CD14-positive monocyte (primary cell): ENCODE measurements at regions not wholly inside any gene's neighbourhood (a gene's known extent, or its start where the extent isn't known, plus 50 kb on each side); places are given as distances from the start of the nearest gene placed in this dataset.

Source experiments
- DNase-seq, 3 donors: peaks; one replicate each; pipeline ENCODE4 v3.0.0-alpha.2; 2011 to 2022
- H2AFZ ChIP-seq: 2 replicates; pipeline ENCODE4 v1.6.0; 2012; ENCODE audit warnings: mild to moderate bottlenecking, low read depth, low read length, inconsistent platforms; ENCODE audit not compliant: insufficient read depth, poor library complexity, severe bottlenecking
- H3K27ac ChIP-seq, 2 donors: 1 replicate in 1 of 2; 2 replicates in 1 of 2; pipeline ENCODE4 v1.5.1; 2012 to 2013; ENCODE audit warnings: low read length in 2 of 2, control low read depth in 1 of 2, inconsistent platforms in 1 of 2, low read depth in 1 of 2, mild to moderate bottlenecking in 1 of 2
- H3K27me3 ChIP-seq, 2 donors: one replicate each; pipeline versions ENCODE4 v1.6.0 to v1.6.1; 2011 to 2013; ENCODE audit warnings: low read length in 2 of 2; ENCODE audit not compliant: control insufficient read depth in 2 of 2, insufficient read depth in 2 of 2
- H3K36me3 ChIP-seq, 2 donors: replicated peaks in 1 of 2; 1 replicate in 1 of 2; 2 replicates in 1 of 2; pipeline versions ENCODE4 v1.5.1 to v1.6.1; 2012 to 2013; ENCODE audit warnings: low read length in 2 of 2, control low read depth in 1 of 2, inconsistent platforms in 1 of 2, mild to moderate bottlenecking in 1 of 2; ENCODE audit not compliant: insufficient read depth in 2 of 2, control insufficient read depth in 1 of 2
- H3K4me1 ChIP-seq, 2 donors: 1 replicate in 1 of 2; 2 replicates in 1 of 2; pipeline versions ENCODE4 v1.5.1 to v1.6.1; 2012 to 2013; ENCODE audit warnings: low read length in 2 of 2, control low read depth in 1 of 2, inconsistent platforms in 1 of 2, mild to moderate bottlenecking in 1 of 2, moderate library complexity in 1 of 2; ENCODE audit not compliant: insufficient read depth in 2 of 2, control insufficient read depth in 1 of 2
- H3K4me2 ChIP-seq: replicated peaks from 2 replicates; pipeline ENCODE3; 2012; ENCODE audit warnings: low read length, moderate library complexity, mild to moderate bottlenecking; ENCODE audit not compliant: poor library complexity, severe bottlenecking; ENCODE audit errors: extremely low read depth
- H3K4me3 ChIP-seq, 3 experiments: fragments of 200-600 bp in 1 of 3; sonication (generic) in 1 of 3; replicated peaks in 1 of 3; 1 replicate in 2 of 3; 2 replicates in 1 of 3; pipeline ENCODE4 v1.5.1; 2011 to 2013; ENCODE audit warnings: low read length in 3 of 3, mild to moderate bottlenecking in 3 of 3, control low read depth in 2 of 3, low read depth in 2 of 3, inconsistent platforms in 1 of 3, moderate library complexity in 1 of 3
- H3K79me2 ChIP-seq: 2 replicates; pipeline ENCODE4 v1.6.0; 2012; ENCODE audit warnings: mild to moderate bottlenecking, control low read depth, inconsistent platforms, low read length, moderate library complexity; ENCODE audit not compliant: insufficient read depth
- H3K9ac ChIP-seq: 2 replicates; pipeline ENCODE4 v1.6.0; 2017; ENCODE audit warnings: low read length, mild to moderate bottlenecking; ENCODE audit not compliant: insufficient read depth, poor library complexity, severe bottlenecking
- H3K9me3 ChIP-seq, 2 donors: replicated peaks in 1 of 2; 1 replicate in 1 of 2; 2 replicates in 1 of 2; pipeline versions ENCODE4 v1.5.1 to v1.6.1; 2012 to 2013; ENCODE audit warnings: low read length in 2 of 2, control low read depth in 1 of 2; ENCODE audit not compliant: control insufficient read depth in 1 of 2, insufficient read depth in 1 of 2
- H4K20me1 ChIP-seq: 2 replicates; pipeline ENCODE4 v1.6.0; 2012; ENCODE audit warnings: mild to moderate bottlenecking, low read length, control low read depth, moderate library complexity; ENCODE audit not compliant: insufficient read depth
- H3K27ac Mint-ChIP-seq, 7 donors: one replicate each; pipeline ENCODE4 v1.8.0; 2020; ENCODE audit warnings: mild to moderate bottlenecking in 7 of 7, mixed read lengths in 7 of 7, moderate library complexity in 6 of 7, inconsistent platforms in 2 of 7
- H3K27me3 Mint-ChIP-seq, 3 donors: one replicate each; pipeline ENCODE4 v1.8.0; 2021 to 2022; ENCODE audit warnings: low read depth in 3 of 3, mild to moderate bottlenecking in 3 of 3, mixed read lengths in 3 of 3, moderate library complexity in 3 of 3, inconsistent platforms in 1 of 3
- H3K36me3 Mint-ChIP-seq, 2 donors: one replicate each; pipeline ENCODE4 v1.8.0; 2020; ENCODE audit warnings: mixed read lengths in 2 of 2, inconsistent platforms in 1 of 2, mild to moderate bottlenecking in 1 of 2
- H3K4me1 Mint-ChIP-seq: one replicate; pipeline ENCODE4 v1.8.0; 2020; ENCODE audit warnings: mild to moderate bottlenecking, mixed read lengths
- H3K4me3 Mint-ChIP-seq, 2 donors: one replicate each; pipeline ENCODE4 v1.8.0; 2020; ENCODE audit warnings: mild to moderate bottlenecking in 2 of 2, mixed read lengths in 2 of 2, moderate library complexity in 1 of 2
- H3K9me3 Mint-ChIP-seq, 7 donors: one replicate each; pipeline ENCODE4 v1.8.0; 2020 to 2022; ENCODE audit warnings: mixed read lengths in 7 of 7, mild to moderate bottlenecking in 6 of 7, moderate library complexity in 6 of 7, inconsistent platforms in 2 of 7
- WGBS: methylation state at CpG from one replicate; pipeline ENCODE4 v1.1.5; 2013; ENCODE audit warnings: missing lambda C conversion rate; ENCODE audit not compliant: insufficient coverage; 5-methylcytosine and 5-hydroxymethylcytosine counted together
- intact Hi-C, 2 donors: fragments of 100-400 bp; cut with micrococcal nuclease; formaldehyde crosslinking; loops; one replicate each; pipeline versions ENCODE4 v1.15.0 to v1.15.1; 2023
- TF ChIP-seq, protein P1 (sequence below): fragments of 200-600 bp; IDR thresholded peaks from one replicate; pipeline ENCODE4 v1.8.0; 2022; ENCODE audit warnings: antibody characterized with exemption, mild to moderate bottlenecking

DNA sequence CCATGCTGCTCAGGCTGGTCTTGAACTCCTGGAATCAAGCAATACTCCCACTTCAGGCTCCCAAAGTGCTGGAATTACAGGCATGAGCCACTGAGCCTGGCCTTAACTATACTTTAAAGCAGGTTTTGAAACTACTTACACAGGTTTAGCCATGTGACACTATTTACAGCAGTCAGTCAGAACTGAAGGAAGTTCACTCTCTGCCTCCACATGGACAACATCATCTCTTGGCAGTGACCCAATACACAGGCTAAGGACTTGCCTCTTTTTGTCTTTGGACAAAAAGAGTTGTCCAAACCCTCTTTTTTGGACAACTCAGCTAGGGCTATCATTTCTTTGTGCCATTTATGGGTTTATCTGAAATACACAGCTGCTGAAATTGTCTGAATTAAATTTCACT, 89.0 kb upstream of the CLDN10 start:
- intact Hi-C loops: no loop called here
- H3K4me1 Mint-ChIP-seq: no peaks in the 10 kb centered on the region
- Histone ChIP-seq H3K4me3 (no peak overlapping the region), H3K4me1 (no peaks in the 10 kb centered on the region), H3K4me2 (no peak overlapping the region), H3K9ac (no peak overlapping the region), H4K20me1 (no peaks in the 10 kb centered on the region), H3K9me3 (peaks cover 8 to 13% of the 10 kb centered on the region in 2 donors), H3K27ac (no peak overlapping the region), H2AFZ (no peak overlapping the region), H3K27me3 (no peaks in the 10 kb centered on the region), H3K79me2 (no peaks in the 10 kb centered on the region), H3K36me3 (no peaks in the 10 kb centered on the region)
- no peak overlapping the region for H3K27ac Mint-ChIP-seq
- TF ChIP-seq, protein P1, sequence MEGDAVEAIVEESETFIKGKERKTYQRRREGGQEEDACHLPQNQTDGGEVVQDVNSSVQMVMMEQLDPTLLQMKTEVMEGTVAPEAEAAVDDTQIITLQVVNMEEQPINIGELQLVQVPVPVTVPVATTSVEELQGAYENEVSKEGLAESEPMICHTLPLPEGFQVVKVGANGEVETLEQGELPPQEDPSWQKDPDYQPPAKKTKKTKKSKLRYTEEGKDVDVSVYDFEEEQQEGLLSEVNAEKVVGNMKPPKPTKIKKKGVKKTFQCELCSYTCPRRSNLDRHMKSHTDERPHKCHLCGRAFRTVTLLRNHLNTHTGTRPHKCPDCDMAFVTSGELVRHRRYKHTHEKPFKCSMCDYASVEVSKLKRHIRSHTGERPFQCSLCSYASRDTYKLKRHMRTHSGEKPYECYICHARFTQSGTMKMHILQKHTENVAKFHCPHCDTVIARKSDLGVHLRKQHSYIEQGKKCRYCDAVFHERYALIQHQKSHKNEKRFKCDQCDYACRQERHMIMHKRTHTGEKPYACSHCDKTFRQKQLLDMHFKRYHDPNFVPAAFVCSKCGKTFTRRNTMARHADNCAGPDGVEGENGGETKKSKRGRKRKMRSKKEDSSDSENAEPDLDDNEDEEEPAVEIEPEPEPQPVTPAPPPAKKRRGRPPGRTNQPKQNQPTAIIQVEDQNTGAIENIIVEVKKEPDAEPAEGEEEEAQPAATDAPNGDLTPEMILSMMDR: no peak
- H3K4me3 Mint-ChIP-seq: no peak overlapping the region
- peaks cover 0 to 1% (median 0%) of the 10 kb centered on the region in 3 donors for H3K27me3 Mint-ChIP-seq
- DNase-seq: no peak
- H3K36me3 Mint-ChIP-seq: no peaks in the 10 kb centered on the region
- H3K9me3 Mint-ChIP-seq: peaks cover 12 to 25% (median 16%) of the 10 kb centered on the region in 7 donors

DNA sequence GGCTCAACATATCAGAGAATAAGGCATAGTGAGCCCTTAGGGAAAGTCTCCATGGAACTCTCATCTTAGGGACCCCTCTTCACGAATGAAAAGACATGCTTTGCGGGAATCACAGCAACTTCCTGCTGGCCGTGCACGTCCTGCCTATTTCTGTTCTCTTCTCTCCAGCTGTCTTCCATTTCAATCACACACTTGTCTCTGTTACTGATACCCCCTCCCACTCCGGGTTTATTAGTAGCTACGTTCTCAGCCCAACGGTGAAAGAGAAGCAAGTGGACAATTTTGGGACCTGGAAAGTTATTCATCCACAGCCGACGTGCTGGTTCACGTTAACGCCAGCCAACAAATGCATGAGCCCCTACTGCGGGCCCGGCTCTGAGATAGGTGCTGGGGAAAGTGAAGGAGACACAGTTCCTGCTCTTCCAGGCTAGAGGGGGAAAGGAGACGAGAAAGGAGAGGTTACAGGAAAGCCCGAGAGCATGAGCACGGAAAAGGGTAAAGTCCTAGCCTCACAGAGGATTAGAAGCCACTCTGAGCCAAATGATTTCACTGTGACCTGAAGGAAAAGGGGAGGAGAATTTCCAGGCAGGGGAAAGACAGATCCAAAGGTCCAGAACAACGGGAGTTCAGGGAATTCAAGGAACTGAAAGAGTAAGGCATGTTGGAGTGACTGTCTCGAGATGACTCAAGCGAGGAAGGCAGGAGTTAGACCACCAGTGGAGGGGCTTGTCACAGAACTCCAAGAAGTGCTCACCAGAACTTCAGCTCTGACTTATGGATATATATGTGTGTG, 81.8 kb upstream of the CLDN10 start:
- no peak overlapping the region for H3K4me3 Mint-ChIP-seq

More for the DNA sequence above, 81.8 kb upstream of the CLDN10 start:
- Histone ChIP-seq H3K27me3 (no peaks in the 10 kb centered on the region), H2AFZ (no peak overlapping the region), H4K20me1 (no peaks in the 10 kb centered on the region), H3K4me3 (no peak overlapping the region), H3K9ac (no peak overlapping the region), H3K4me2 (no peak overlapping the region), H3K79me2 (no peaks in the 10 kb centered on the region), H3K4me1 (no peaks in the 10 kb centered on the region), H3K9me3 (no peaks in the 10 kb centered on the region), H3K27ac (no peak overlapping the region), H3K36me3 (no peaks in the 10 kb centered on the region)
- 85% methylated on average over 16 of the region's 19 CpGs for WGBS
- Mint-ChIP-seq H3K27me3 (peaks cover 0 to 6% (median 2%) of the 10 kb centered on the region in 3 donors), H3K27ac (peak overlapping the region in 1 of 7 donors; percentile 58), H3K9me3 (peaks cover 0 to 2% (median 0%) of the 10 kb centered on the region in 7 donors), H3K36me3 (no peaks in the 10 kb centered on the region), H3K4me1 (no peaks in the 10 kb centered on the region)
- DNase-seq: no peak
- TF ChIP-seq, protein P1: no peak
- intact Hi-C loops: loop anchor here in 1 of 2 donors (10.0 kb wide), 1 partner anchor 364 kb away; no protein-coding TSS in a partner anchor
